Immature natural killer cell (primary cell): ENCODE measurements at regions not wholly inside any gene's neighbourhood (a gene's known extent, or its start where the extent isn't known, plus 50 kb on each side); places are given as distances from the start of the nearest gene placed in this dataset.
"Not testable (repeated sequence)": the region's sequence is repeated elsewhere in the genome, so short reads cannot be mapped to it uniquely, and the experiment has no call there.

Experiments used
- DNase-seq, 3 donors: peaks; one replicate each; pipeline ENCODE4 v3.0.0; 2022; ENCODE audit warnings: mixed read lengths in 1 of 3
- H3K27ac Mint-ChIP-seq, 6 donors: one replicate each; pipeline ENCODE4 v1.8.0; 2020; ENCODE audit warnings: mixed read lengths in 6 of 6, mild to moderate bottlenecking in 5 of 6, inconsistent platforms in 4 of 6, moderate library complexity in 3 of 6
- H3K27me3 Mint-ChIP-seq, 3 donors: one replicate each; pipeline ENCODE4 v1.8.0; 2020 to 2021; ENCODE audit warnings: low read depth in 3 of 3, mild to moderate bottlenecking in 3 of 3, mixed read lengths in 3 of 3, moderate library complexity in 3 of 3, inconsistent platforms in 1 of 3
- H3K36me3 Mint-ChIP-seq, 3 donors: one replicate each; pipeline ENCODE4 v1.8.0; 2020; ENCODE audit warnings: mixed read lengths in 3 of 3, inconsistent platforms in 2 of 3, mild to moderate bottlenecking in 2 of 3
- H3K4me1 Mint-ChIP-seq, 2 donors: one replicate each; pipeline ENCODE4 v1.8.0; 2020; ENCODE audit warnings: inconsistent platforms in 2 of 2, mild to moderate bottlenecking in 2 of 2, mixed read lengths in 2 of 2, moderate library complexity in 1 of 2
- H3K4me3 Mint-ChIP-seq, 5 donors: one replicate each; pipeline ENCODE4 v1.8.0; 2020; ENCODE audit warnings: mild to moderate bottlenecking in 5 of 5, mixed read lengths in 5 of 5, inconsistent platforms in 3 of 5, moderate library complexity in 3 of 5
- H3K9me3 Mint-ChIP-seq, 6 donors: one replicate each; pipeline ENCODE4 v1.8.0; 2020; ENCODE audit warnings: mild to moderate bottlenecking in 6 of 6, mixed read lengths in 6 of 6, inconsistent platforms in 4 of 6, moderate library complexity in 3 of 6

DNA sequence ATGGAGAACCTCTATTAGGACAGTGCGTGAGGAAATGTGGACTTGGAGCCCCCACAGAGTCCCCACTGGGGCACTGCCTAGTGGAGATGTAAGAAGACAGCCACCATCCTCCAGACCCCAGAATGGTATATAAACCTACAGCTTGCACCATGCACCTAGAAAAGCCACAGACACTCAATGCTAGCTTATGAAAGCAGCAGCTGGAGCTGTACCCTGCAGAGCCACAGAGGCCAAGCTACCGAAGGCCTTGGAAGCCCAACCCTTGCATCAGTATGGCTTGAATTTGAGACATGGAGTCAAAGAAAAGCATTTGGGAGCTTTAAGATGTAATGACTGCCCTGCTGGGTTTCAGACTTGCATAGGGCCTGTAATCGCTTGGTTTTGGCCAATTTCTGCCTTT lies 361.3 kb downstream of the ZNF248 start:
- Mint-ChIP-seq H3K9me3 (peaks cover 5 to 23% (median 10%) of the 10 kb centered on the region in 6 donors), H3K4me3 (no peak overlapping the region), H3K4me1 (no peaks in the 10 kb centered on the region), H3K27me3 (no peaks in the 10 kb centered on the region), H3K36me3 (no peaks in the 10 kb centered on the region), H3K27ac (no peak overlapping the region)
- no peak for DNase-seq

GRCh38 chr10:37495415-37495814 lies 362.0 kb downstream of the ZNF248 start:
- no peak for DNase-seq
- Mint-ChIP-seq H3K9me3 (peaks cover 5 to 24% (median 11%) of the 10 kb centered on the region in 6 donors), H3K4me1 (no peaks in the 10 kb centered on the region), H3K36me3 (no peaks in the 10 kb centered on the region), H3K27ac (no peak overlapping the region), H3K4me3 (no peak overlapping the region), H3K27me3 (no peaks in the 10 kb centered on the region)

- not testable (repeated sequence) for DNase-seq, H3K27ac Mint-ChIP-seq, H3K4me1 Mint-ChIP-seq, H3K4me3 Mint-ChIP-seq, H3K36me3 Mint-ChIP-seq, H3K27me3 Mint-ChIP-seq
- peaks cover 5 to 39% (median 19%) of the 10 kb centered on the region in 6 donors for H3K9me3 Mint-ChIP-seq
These were observed 364.1 kb downstream of the ZNF248 start for GRCh38 chr10:37493185-37493796.

DNA sequence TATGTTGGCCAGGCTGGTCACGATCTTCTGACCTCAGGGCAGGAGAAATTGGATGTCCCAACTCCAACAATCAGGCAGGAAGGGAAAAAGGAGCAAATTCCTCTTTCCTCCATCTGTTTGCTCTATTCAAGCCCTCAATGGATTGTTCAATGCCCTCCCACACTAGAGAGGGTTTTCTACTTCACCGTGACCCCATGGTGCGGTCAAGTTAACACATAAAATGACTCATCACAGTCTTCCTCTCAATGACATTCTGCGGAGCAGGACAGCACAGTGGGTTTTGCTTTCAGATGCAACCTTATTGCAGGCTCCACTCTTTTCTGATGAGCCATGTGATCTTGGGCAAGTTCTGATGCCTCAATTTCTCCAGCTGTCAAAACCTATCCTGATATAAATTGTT lies 364.9 kb downstream of the ANKRD30A start:
- Mint-ChIP-seq H3K27me3 (peaks cover 0 to 3% (median 2%) of the 10 kb centered on the region in 3 donors), H3K4me1 (no peaks in the 10 kb centered on the region)

DNA sequence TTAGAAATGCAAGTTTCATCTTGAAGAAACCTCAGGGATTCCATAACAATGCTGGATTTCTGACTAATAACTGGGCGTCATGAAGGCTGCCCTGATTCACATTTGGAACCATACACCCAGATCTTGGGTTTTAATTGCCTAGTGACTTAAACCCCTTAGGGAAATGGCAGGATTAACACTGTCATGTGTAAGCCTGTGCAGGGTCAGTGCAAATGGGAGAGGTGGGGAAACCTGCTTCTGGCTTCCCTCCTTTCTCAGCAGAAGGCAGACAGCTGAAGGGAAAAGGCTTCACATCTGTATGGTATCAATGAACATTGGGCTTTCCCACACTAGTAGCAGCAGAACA lies 364.2 kb downstream of the ANKRD30A start:
- no peak overlapping the region for H3K4me3 Mint-ChIP-seq
- no peak overlapping the region for H3K27ac Mint-ChIP-seq
- no peaks in the 10 kb centered on the region for H3K4me1 Mint-ChIP-seq
- H3K9me3 Mint-ChIP-seq, result peaks cover 6 to 30% (median 23%) of the 10 kb centered on the region in 6 donors
- H3K27me3 Mint-ChIP-seq, result peaks cover 0 to 3% (median 2%) of the 10 kb centered on the region in 3 donors
- no peaks in the 10 kb centered on the region for H3K36me3 Mint-ChIP-seq
- DNase-seq, result no peak

More for the DNA sequence above, 364.9 kb downstream of the ANKRD30A start:
- H3K9me3 Mint-ChIP-seq, result peaks cover 6 to 29% (median 21%) of the 10 kb centered on the region in 6 donors
- H3K36me3 Mint-ChIP-seq, result no peaks in the 10 kb centered on the region
- DNase-seq, result no peak
- no peak overlapping the region for H3K4me3 Mint-ChIP-seq
- H3K27ac Mint-ChIP-seq, result no peak overlapping the region

DNA sequence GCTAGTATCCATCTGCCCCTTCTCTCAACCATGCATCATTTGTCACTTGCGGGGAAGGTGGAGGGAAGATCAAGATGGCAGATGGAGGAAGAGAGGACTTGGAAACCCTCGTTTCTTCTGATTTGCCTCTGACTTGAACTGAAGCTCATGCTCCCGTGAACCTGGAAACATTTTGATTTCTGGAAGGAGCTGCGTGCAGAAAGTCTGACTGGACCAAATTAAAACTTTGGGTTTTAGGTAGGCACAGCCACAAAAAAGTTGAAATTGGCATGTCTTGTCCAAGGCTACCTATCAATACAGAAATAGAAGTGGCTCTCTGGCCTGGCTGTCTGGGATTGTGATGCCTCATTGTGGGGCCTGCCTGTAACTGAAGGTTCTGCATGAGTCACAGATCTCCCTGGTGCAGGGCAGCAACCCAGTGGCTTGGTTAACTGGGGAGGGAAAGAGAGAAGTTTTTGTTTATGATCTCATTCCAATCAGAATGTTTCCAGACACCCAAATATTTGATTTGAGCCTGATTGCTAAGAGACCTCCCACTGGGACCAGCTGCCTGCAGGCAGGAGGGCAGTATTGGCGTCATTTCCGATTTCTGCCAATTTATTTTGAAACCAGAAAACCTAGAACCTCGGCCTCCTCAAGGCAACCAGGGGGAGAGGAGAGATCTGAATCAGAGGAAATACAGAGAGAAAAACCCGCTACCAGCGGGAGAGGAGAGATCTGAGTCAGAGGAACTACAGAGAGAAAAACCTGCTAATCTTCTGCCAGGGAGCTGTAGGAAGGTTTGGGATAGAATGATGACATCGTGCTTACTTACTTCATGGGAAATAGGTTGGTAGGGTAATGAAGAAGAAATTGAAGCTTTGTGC lies 363.6 kb downstream of the ANKRD30A start:
- H3K36me3 Mint-ChIP-seq, result no peaks in the 10 kb centered on the region
- no peak for DNase-seq
- H3K9me3 Mint-ChIP-seq, result peaks cover 6 to 30% (median 24%) of the 10 kb centered on the region in 6 donors
- H3K27me3 Mint-ChIP-seq, result peaks cover 0 to 3% (median 2%) of the 10 kb centered on the region in 3 donors
- H3K4me1 Mint-ChIP-seq, result no peaks in the 10 kb centered on the region
- no peak overlapping the region for H3K27ac Mint-ChIP-seq
- H3K4me3 Mint-ChIP-seq, result no peak overlapping the region

DNA sequence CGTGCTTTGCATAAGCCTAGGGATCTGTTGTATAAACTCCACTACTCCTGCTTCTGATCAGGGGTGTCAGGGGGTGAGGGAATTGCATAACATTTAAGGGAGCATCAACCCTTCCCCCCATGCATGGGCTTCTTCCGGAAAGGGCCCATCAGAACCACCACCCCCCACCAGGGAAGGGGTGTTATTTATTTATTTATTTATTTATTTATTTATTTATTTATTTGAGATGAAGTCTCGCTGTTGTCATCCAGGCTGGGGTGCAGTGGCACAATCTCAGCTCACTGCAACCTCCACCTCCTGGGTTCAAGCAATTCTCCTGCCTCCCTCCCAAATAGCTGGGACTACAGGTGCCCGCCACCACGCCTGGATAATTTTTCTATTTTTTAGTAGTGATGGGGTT lies 355.2 kb downstream of the ANKRD30A start:
- not testable (repeated sequence) for H3K27me3 Mint-ChIP-seq, H3K4me1 Mint-ChIP-seq, DNase-seq, H3K27ac Mint-ChIP-seq, H3K36me3 Mint-ChIP-seq, H3K4me3 Mint-ChIP-seq
- peaks cover 16 to 26% (median 21%) of the 10 kb centered on the region in 6 donors for H3K9me3 Mint-ChIP-seq

GRCh38 chr10:37479469-37479868 lies 354.1 kb downstream of the ANKRD30A start:
- Mint-ChIP-seq H3K36me3 (no peaks in the 10 kb centered on the region), H3K9me3 (peaks cover 14 to 23% (median 18%) of the 10 kb centered on the region in 6 donors), H3K4me3 (no peak overlapping the region), H3K27me3 (peaks cover 0 to 2% (median 2%) of the 10 kb centered on the region in 3 donors), H3K27ac (no peak overlapping the region), H3K4me1 (no peaks in the 10 kb centered on the region)
- DNase-seq, result no peak

DNA sequence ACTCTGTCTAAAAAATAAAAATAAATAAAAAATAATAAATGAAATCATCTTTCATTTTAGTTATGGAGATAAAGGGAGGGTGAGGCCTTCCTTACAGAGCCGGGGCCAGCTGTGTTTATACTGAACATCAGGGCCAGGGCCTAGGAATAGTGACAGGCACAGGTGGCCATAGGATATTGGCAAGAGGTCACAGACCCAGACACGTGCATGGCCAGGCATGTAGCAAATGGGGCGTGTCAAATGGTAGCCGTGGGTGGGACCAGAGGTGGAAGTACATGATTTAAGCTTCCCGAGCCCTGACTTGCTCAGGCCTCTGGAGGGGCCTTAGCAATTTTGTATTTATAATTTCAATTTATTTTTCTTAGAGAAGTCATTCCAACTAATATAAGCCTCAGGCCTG lies 353.0 kb downstream of the ANKRD30A start:
- Mint-ChIP-seq H3K9me3 (peaks cover 18 to 29% (median 23%) of the 10 kb centered on the region in 6 donors), H3K4me1 (no peaks in the 10 kb centered on the region), H3K36me3 (no peaks in the 10 kb centered on the region), H3K27me3 (peaks cover 0 to 2% (median 2%) of the 10 kb centered on the region in 3 donors), H3K27ac (no peak overlapping the region), H3K4me3 (no peak overlapping the region)
- no peak for DNase-seq

GRCh38 chr10:37476285-37476684 lies 350.9 kb downstream of the ANKRD30A start:
- Mint-ChIP-seq H3K4me3 (no peak overlapping the region), H3K9me3 (peaks cover 10 to 27% (median 20%) of the 10 kb centered on the region in 6 donors), H3K36me3 (no peaks in the 10 kb centered on the region), H3K27me3 (peaks cover 0 to 2% (median 2%) of the 10 kb centered on the region in 3 donors), H3K4me1 (no peaks in the 10 kb centered on the region), H3K27ac (no peak overlapping the region)
- no peak for DNase-seq

GRCh38 chr10:37474645-37475044 lies 349.2 kb downstream of the ANKRD30A start:
- no peak for DNase-seq
- H3K27me3 Mint-ChIP-seq, result peaks cover 0 to 2% (median 0%) of the 10 kb centered on the region in 3 donors
- H3K36me3 Mint-ChIP-seq, result no peaks in the 10 kb centered on the region
- H3K27ac Mint-ChIP-seq, result no peak overlapping the region
- H3K4me1 Mint-ChIP-seq, result no peaks in the 10 kb centered on the region
- H3K9me3 Mint-ChIP-seq, result peaks cover 10 to 35% (median 27%) of the 10 kb centered on the region in 6 donors
- no peak overlapping the region for H3K4me3 Mint-ChIP-seq

GRCh38 chr10:37473906-37474305 lies 348.5 kb downstream of the ANKRD30A start:
- H3K36me3 Mint-ChIP-seq, result no peaks in the 10 kb centered on the region
- no peak for DNase-seq
- peaks cover 10 to 32% (median 27%) of the 10 kb centered on the region in 6 donors for H3K9me3 Mint-ChIP-seq
- H3K27me3 Mint-ChIP-seq, result peaks cover 0 to 2% (median 0%) of the 10 kb centered on the region in 3 donors
- no peak overlapping the region for H3K27ac Mint-ChIP-seq
- H3K4me3 Mint-ChIP-seq, result no peak overlapping the region
- H3K4me1 Mint-ChIP-seq, result no peaks in the 10 kb centered on the region

DNA sequence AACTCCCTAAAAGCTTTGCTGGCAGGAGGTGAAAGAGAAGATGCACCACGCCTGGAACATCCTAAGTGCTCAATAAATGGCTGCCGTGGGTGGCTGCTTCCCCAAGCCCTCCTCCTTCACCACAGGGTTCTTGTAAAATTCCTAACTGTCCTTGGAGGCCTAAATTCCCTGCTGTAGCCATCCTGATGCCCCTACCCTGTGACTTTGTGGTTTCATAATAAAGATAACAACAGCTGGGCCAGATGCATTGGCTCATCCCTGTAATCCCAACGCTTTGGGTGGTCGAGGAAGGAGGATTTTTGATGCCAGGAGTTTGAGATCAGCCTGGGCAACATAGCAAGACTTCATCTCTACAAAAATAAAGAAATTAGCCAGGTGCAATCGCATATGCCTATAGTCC lies 341.8 kb downstream of the ANKRD30A start:
- Mint-ChIP-seq H3K27me3 (peaks cover 0 to 6% (median 0%) of the 10 kb centered on the region in 3 donors), H3K4me1 (no peaks in the 10 kb centered on the region), H3K36me3 (no peaks in the 10 kb centered on the region), H3K9me3 (peaks cover 10 to 36% (median 23%) of the 10 kb centered on the region in 6 donors), H3K27ac (no peak overlapping the region), H3K4me3 (no peak overlapping the region)
- DNase-seq, result no peak

GRCh38 chr10:37456456-37456855 lies 331.1 kb downstream of the ANKRD30A start:
- Mint-ChIP-seq H3K4me1 (no peaks in the 10 kb centered on the region), H3K27ac (no peak overlapping the region), H3K4me3 (no peak overlapping the region), H3K27me3 (no peaks in the 10 kb centered on the region), H3K36me3 (peaks cover 0 to 4% (median 0%) of the 10 kb centered on the region in 3 donors), H3K9me3 (peaks cover 25 to 56% (median 32%) of the 10 kb centered on the region in 6 donors)
- no peak for DNase-seq
